ENCODE measurements at regions not wholly inside any gene's neighbourhood (a gene's known extent, or its start where the extent isn't known, plus 50 kb on each side); places are given as distances from the start of the nearest gene placed in this dataset.
"Not testable (repeated sequence)": the region's sequence is repeated elsewhere in the genome, so short reads cannot be mapped to it uniquely, and the experiment has no call there.

DNA sequence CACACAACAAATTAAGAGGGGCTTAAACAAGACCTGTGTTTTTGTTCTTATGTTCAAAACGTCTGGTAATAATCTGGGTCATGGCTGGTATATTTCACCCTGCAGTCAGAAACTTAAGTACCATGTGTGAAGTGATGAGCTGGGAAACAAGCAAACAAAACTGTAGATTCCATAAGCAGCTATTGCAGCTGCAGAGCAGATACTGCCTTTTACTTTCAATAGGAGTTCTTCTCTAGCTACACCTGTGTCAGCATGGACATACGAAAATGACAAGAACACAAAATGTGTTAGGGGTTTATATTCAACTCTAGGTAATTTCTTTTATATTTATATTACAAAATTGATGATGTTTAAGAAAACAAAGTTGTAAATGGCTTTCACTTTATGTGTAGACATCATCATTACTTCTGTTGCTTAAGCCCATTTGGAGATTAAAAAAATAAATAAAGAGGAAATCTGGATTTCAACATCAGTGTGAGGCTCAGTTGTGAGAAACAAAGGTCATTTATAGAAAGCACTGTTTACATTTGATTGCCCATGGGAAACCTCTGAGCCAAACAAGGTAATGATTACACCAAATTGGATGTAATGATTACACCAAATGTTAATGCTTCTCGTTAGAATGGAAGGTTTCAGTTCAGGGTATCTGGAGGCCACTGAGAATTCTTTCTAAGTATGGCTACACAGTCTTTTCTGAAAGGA, 451.0 kb upstream of the SLC10A2 start:
- no peak for DNase-seq

DNA sequence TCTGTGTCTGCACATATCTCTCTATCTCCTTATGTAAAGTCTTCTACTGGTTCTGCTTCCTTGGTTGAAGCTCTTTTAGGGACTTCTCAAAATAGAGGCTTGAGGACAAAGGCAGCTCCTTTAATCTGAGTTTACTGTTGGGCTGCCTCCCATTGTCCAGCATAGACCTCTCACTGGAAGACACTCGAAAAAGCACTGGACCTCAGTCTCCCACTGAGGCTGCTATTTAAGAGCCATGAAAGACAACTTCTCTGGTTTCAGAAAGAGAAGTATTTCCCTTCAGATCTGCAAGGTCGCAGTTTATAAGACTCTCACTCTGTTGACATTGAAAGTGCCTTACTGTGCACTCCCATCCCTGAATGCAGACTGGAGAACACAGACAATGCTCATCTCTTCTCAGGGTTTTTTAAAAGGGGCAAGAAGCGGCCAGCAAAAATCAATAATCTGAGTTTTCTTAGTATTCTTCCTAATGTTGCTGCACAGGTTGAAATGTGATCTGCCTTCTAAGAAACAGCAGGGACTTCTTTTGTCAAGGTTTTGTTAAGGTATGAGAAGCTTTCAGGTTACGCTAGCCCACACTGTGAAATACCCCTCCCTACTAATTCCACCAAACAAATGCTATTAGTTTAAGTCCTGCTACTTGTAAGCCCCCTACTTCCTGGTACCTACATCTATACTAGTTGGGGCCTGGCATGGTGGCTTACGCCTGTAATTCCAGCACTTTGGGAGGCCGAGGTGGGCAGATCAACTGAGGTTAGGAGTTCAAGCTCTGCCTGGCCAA, 450.0 kb upstream of the SLC10A2 start:
- no peak for DNase-seq

DNA sequence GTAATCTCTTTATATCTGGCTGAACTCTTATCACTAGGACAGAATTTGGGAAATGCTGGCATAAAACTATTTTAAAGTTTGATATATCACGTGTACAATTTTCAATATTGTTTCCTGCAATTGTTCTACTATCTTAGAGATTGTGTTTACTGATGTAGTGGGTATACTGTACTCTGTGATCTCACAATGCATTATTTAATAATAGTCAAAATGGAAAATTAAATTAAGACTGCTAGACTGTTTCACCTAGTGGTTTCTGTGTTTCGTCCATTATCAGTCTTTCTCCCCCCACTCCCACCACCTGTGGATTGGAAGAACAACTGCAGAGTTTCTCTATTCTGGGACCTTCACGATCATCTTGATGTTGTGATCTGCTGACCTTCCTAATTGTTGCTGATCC, 449.2 kb upstream of the SLC10A2 start:
- DNase-seq = no peak

DNA sequence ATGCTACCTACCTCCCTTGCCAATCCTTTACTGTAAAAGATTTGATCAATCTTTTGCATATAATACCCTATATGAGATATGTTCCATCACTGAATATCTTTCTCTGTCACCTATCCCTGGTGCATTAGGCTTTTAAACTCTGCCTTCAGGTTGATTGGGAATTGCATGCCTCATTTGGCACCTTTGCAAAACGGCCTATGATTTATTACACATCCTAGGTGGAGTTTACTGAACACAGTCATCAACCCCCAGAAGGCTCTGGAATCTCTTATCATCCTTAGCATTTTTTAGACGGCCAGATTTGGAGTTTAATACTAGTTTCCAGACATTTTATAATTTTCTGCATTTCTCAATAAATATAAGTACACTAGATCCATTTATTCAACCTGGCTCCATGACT, 448.4 kb upstream of the SLC10A2 start:
- no peak for DNase-seq

DNA sequence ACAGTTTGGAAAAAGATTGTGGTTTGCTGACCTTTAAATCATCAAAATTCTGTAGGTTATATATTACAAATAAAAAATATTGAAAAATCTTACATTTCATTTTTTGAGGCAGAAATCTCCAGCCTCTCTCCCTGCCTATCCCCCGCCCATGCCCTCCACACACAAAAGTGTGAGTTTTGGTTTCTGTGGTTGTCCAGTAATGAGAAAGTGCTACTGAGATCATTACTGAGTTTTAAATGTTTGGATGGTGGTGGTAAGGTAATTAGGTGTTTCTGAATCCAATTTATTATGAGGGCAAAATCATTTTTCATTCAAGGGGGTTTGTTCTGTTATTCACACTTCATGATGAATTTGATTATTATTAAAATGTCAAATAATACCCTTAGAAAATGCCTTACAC, 448.0 kb upstream of the SLC10A2 start:
- no peak for DNase-seq

DNA sequence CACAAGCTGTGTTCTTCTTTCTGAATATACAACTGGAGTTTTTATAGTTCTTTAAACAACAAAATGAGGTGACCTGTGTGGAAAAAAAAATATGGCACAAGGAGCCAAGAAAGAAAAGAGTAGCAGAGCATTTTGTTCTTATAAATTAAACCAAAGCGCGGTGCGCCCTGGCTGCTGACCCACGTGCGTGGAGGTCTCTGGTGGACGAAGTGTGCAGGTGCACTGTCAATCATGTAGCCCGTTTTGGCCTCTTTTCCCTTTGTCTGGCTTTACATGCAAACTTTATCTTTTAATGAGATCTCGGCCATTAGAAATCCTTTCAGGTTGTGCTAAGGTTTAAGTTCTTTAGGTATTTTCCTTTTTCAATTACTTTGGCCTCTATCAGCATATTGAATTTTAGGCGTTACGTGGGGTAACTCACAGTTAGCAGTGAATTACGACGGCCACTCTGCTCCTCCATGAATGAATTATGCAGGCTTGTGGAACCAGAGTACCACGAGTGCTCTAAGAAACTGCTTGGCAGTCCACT, 443.9 kb upstream of the SLC10A2 start:
- no peak for DNase-seq

DNA sequence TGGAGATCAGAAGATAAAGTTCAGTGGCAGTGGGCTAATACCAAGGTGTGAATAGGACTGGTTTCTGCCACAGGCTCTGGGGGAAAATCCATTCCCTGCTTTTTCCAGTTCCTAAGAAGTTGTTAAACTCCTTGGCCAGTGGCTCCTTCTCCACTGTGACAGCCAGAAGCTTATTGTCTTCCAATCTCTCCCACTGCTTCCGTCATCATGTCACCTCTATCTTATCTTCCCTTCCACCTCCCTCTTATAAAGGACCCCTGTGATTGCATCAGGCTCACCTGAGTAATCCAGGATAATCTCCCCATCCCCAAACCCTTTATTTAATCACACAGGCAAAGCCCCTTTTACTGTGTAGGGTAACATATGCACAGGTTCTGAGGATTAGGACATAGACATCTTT, 431.2 kb upstream of the SLC10A2 start:
- DNase-seq = no peak

DNA sequence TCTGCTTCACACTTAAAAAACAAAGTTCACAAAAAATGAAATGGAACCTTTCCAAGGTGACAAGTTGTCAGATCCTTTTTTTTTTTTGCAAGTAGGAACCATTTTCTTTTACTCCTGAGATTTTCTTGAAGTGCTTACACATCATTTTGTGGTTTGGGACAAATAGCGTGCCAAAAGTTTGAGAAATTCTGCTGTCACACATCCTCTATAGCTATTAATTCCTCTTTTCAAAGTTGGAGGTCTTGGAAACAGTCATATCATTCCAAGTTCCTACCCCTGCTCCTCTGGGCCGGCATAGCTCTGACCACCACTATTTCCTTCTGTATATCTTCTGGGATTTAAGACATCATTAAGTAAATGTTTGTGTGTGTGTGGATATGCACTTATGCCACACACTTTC, 421.6 kb upstream of the SLC10A2 start:
- DNase-seq = no peak

DNA sequence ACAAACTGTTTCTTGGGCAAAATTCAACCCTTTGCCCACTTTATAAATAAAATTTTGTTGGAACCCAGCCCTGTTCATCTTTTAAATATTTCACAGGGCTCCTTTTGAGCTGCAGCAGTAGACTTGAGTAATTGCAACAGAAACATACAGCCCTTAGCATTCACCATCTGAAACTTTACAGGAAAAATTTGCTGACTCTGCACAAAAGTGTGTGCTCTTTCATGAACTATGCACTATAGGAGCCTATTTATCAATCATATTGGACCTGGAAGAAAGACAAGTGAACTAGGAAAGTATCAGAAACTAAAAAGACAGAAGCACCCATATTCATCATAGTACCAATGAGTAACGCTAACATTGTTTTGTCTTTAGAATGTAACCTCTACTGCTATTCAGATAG, 406.9 kb upstream of the SLC10A2 start:
- DNase-seq = no peak

DNA sequence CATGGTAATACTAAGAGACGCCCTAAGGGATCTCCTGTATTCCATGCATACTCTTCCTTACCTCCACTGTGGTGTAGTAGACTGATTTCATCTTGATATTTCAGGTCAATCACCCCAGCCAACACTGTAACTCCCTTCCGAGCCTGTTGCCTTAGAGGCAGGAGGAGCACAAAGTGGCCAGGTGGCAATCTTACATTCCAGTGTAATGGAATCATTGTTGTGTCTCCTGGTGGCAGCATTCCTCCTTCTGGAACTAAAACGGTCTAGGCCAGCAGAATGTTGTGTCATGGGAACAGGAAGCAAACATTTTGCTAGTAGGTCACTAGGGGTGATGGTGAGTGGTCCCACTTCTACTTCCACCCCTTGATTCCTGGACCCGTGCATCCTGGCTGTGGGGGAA, 405.7 kb upstream of the SLC10A2 start:
- DNase-seq = no peak

DNA sequence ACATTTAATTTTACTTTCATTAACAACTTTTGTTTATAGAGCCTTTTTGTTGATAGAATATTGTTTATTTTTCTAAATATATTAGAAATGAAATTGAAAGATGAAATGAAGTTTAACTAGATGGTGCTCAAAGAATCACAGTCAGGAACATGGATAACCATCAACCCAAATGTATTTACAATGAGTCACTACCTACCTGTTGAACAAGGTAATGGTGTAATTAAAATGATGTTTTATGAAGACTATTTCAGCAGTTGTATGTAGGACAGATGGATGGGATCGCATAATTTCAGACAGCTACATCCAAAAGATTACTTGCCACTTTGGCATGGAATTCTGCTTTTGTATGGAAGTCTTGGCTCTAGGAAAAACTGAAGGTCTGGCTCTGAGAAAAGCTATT, 403.6 kb upstream of the SLC10A2 start:
- DNase-seq = no peak

DNA sequence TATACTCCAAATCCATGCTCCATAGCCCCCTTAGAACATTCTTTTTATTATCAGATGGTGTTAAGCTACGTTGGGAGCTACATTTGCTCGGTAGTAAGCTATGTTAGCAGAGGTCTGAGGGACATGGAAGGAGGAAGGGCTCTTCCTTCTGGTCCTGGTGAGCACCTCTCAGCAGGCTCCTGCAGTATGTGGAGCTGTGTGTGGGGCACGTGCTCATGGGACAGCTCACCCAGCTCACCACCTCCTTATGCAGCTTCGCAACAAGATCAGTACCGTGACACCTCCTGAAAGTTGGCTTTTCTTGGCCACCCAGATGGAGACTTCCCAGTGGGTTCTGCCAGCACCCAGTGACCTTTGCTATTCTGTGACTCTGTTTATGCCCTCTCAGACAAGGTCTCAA, 400.5 kb upstream of the SLC10A2 start:
- no peak for DNase-seq

DNA sequence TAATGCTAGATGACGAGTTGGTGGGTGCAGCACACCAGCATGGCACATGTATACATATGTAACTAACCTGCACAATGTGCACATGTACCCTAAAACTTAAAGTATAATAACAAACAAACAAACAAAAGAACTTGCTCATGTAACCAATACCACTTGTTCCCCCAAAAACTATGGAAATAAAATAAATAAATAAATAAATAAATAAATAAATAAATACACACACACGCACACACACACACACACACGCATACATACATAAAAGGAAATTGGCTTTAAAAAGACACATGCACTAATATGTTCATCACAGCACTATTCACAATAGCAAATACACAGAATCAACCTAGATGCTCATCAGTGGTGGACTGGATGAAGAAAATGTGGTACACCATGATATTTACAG, 394.0 kb upstream of the SLC10A2 start:
- DNase-seq = not testable (repeated sequence)

DNA sequence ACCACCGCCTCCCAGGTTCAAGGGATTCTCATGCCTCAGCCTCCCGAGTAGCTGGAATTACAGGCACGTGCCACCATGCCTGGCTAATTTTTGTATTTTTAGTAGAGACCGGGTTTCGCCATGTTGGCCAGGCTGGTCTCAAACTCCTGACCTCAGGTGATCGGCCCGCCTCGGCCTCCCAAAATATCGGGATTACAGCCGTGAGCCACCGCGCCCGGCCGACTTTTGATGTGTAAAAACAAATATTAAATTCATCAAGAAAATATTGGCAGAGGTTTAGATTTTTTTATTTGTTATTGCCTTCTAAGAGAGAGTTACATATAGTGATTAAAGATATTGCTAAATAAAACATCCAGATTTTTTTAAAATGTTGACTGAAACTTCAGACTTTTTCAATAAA, 390.8 kb upstream of the SLC10A2 start:
- DNase-seq = not testable (repeated sequence)

DNA sequence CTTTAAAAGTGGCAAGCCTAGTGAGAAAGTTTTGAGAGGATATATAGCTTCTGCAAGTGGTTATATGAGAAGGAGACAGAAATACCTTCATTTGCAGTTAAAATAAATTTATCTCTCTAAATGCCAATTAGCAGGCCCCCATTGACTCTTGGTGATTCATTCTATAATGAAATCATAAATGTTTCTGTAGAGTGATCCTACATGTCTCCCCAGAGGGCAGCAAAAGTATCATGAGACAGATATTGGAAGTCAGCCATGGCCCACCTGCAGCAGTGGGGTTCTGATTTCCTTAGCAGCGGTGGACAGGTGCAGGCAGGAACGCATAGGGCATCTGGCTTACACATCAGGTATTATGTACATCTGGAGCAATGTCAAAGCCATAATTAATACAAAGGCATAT, 385.4 kb upstream of the SLC10A2 start:
- no peak for DNase-seq

DNA sequence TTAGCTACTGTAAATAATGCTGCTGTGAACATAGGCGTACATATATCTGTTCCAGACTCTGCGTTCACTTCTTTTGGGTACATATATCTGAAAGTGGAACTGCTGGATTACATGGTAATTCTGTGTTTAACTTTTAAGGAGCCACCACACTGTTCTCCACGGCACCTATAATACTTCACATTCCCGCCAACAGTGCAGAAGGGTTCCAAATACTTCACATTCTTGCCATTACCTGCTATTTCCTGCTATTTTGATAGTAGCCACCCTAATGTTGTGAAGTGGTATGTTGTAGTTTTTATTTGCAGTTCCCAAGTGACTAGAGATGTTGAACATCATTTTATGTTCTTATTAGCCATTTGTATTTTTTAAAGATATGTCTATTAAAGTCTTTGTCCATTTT, 377.4 kb upstream of the SLC10A2 start:
- DNase-seq = no peak

DNA sequence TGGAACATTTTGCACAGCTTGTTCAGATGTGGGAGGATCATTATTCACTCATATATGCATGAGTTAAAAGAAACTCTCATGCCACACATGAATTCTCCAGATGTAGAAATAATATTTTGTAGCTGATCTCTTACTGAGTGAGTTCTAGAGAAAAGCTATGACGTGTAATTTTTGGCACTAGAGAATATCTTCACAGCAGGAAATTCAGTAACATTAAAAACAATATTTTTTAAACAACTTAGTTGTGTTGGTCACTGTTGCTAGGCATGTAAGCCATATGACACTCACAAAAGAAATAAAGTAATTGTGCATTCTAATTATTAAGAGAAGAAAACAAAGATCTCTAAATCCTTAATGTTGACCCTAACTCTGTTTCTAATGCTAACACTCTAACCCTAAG, 371.4 kb upstream of the SLC10A2 start:
- DNase-seq = no peak

DNA sequence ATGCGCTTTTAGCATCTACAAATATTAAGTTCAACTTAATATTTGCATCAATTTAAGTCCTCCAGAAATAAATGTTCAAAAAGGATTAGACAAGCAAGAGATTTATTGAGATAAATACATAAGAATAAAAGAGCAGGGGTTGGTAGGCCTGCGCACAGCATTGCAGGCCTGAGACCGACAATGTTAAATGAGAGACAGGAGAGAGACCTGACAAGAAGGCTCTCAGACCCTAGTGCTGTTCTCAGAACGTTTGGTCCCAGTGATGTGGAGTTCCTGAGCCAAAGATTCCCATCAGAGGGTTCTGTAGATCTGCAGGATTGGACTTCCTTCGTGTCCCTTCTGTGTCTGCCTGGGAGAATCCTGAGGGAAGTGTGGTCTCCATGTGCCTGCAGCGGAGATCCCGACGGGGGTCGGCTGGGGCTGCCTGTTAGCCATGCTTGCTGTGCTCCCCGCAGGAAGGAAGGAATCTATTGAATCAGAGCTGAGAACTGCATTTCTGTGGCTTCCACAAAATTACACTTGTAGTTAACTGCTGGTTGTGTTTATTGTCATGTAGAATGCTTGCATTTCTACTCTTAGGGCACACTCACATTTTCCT, 369.9 kb upstream of the SLC10A2 start:
- DNase-seq = no peak

DNA sequence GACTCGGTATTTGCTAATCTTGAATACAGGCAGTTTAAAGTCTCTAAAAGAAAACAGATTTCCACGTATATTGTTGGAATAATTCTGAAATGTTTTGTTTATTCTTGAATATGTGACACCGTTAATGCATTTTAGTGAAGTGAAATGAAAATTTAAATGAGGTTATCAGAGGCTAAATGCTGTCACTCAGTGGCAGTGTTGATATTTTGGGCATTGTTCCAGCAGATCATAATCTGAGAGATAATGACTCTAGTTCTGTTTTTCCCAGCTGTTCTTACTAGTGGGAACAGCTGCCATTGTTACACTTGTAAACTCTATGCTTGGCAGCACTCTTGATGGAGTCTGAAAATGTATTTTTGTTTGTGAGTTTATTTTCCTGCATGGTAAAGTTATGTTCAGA, 365.6 kb upstream of the SLC10A2 start:
- no peak for DNase-seq

DNA sequence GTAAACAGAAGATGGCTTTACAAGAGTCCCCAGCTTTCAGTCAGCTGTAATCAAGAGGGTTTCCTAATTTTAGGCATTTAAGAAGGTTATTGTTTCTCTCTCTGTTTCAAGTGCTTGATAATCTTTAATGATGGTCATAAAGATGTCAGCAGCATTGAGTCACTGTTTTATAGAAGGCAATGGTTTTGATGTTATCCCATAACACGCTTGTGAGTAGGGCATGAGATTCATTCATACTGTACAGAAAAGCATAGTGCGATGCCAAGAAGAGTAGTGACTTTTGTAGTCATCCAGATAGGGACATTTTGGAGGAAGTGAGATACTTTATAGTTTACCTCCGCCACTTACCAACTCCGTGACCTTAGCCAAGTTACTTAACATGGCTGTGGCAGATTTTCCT, 364.2 kb upstream of the SLC10A2 start:
- DNase-seq = no peak

DNA sequence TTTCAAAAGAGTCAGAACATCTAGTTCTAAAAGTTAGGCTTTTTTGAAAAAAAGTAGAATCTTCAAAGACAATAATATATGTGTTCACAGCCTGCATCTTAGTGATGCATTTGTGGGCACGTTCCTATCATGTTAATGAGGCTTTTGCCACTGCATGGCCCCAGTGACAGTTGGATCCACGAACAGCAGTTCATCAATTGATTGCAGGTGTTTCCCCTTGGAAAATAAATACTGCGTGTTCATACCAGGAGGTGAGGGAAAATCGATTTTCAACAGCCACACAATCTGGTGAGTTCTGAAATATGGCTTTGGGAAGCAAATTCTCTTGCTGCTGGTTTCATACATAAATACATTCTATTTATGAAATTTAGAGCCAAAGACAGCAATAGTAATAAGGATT, 343.8 kb upstream of the SLC10A2 start:
- DNase-seq = no peak

DNA sequence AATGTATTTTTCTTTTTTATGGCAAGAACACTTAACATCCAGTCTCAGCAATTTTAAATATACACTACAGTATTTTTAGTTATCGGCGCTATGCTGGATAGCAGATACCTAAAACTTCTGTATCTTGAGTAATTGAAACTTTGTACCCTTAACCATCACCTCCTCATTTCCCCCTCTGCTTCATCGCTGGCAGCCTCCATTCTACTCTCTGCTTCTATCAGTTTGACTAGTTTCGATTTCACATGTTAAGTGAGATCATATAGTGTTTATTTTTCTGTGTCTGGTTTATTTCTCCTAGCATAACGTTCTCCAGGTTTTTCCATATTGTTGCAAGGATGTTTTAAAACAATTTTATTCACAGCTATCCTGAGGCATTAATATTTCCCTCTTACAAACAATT, 340.8 kb upstream of the SLC10A2 start:
- DNase-seq = no peak

DNA sequence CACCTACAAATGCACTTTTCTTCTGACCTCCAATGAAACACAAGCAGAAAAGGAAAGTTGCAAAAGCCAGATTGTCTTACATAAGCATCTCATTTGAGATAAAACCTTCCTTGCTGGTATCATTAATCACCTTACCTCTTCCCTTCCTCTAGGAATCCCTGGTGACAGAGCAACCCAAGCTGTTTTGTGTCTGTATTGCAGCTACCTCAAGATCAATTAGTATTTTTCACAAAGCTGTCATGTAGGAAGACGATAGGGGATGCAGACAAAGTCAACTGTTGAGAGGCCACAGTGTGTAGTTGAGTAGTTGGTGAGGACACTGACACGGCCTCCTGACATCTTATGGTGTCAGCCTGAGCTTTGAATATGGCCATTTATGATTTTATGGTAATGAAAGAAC, 339.1 kb upstream of the SLC10A2 start:
- no peak for DNase-seq

DNA sequence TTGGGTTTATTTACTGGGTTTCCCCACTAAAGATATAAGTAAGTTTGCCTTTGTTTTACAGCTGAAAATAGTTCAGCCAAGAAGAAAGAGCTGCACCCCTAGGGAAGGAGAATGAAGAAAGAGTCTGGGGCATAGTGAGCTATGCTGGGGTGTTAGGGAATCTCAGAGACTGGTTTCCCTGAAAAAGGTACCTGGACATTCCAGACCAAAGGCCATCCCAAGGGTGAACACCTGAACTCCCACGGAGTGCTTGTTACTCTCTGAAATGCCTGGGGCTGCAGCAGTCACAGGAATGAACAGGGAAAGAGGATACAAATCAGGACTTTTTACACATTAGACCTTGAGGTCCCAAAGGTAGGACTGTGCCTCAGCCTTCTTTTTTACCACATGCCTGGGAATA, 337.6 kb upstream of the SLC10A2 start:
- DNase-seq = no peak
